ENCODE measurements at regions not wholly inside any gene's neighbourhood (a gene's known extent, or its start where the extent isn't known, plus 50 kb on each side); places are given as distances from the start of the nearest gene placed in this dataset.

- TF ChIP-seq EZH2 (IDR thresholded peaks at IDR 0.05; ENCODE audit: low read depth, unreplicated experiment) (no peak), CTCF (conservative IDR thresholded peaks at IDR 0.05; ENCODE audit: low read depth in 2 of 2) (no peak), EZH2phosphoT487 (IDR thresholded peaks at IDR 0.05; ENCODE audit: unreplicated experiment) (no peak), CREB1 (CRISPR knock-in tag; IDR thresholded peaks at IDR 0.05; ENCODE audit: low read depth) (0 out of 2 replicates have a peak, but pooled peaks have one; percentile 47)
Observed at GRCh38 chr13:112161521-112162301, 94.8 kb downstream of the SOX1 start.

Data from GM23338 (cell line).